HepG2 (cell line): ENCODE measurements at regions not wholly inside any gene's neighbourhood (a gene's known extent, or its start where the extent isn't known, plus 50 kb on each side); places are given as distances from the start of the nearest gene placed in this dataset.

Experiments
- ATAC-seq: fragments of 200-7000 bp; cut with Tn5 transposase; 3 replicates; pipeline ENCODE4 v1.9.1; 2020; ENCODE audit warnings: mild to moderate bottlenecking, moderate library complexity
- BruUV-seq: library from RNA; stranded (reverse); fragments of 400-500 nt; replicated peaks from 2 replicates; lab custom pipeline; 2021; lab: Mats Ljungman, UMichigan
- CTCF ChIA-PET: fragments of 300-600 bp; formaldehyde crosslinking; extraction: SDS; loops from one replicate; lab custom pipeline; 2021; ENCODE audit warnings: low total read pairs, inconsistent platforms, low intra/inter-chr PET ratio; lab: Yijun Ruan, JAX
- POLR2A ChIA-PET: fragments of 350-600 bp; sonication (Branson Sonifier 250); formaldehyde crosslinking; loops from one replicate; lab custom pipeline; 2020; ENCODE audit warnings: antibody characterized with exemption, inconsistent platforms; lab: Yijun Ruan, JAX
- DNase-seq: peaks from one replicate; pipeline ENCODE4 v3.0.0-alpha.2; 2015; ENCODE audit warnings: low spot score
- FAIRE-seq: peaks from 3 replicates; lab custom pipeline; 2011; peaks lifted over from hg19 to GRCh38; lab: Jason Lieb, UNC
- H2AFZ ChIP-seq: one replicate; pipeline ENCODE4 v1.6.1; 2011; ENCODE audit warnings: low read length, inconsistent platforms
- H3K27ac ChIP-seq: fragments of 300-600 bp; 3 replicates; pipeline ENCODE4 v1.8.0; 2011; ENCODE audit warnings: mixed run types, mild to moderate bottlenecking, mixed read lengths, low read length, inconsistent platforms; ENCODE audit not compliant: insufficient read depth; ENCODE audit errors: extremely low read length
- H3K27me3 ChIP-seq, 2 experiments: fragments of 200-600 bp in 1 of 2; 2 replicates in 1 of 2; 3 replicates in 1 of 2; pipeline versions ENCODE4 v1.6.0 to v1.8.0; 2011; ENCODE audit warnings: low read length in 2 of 2, mild to moderate bottlenecking in 2 of 2, moderate library complexity in 2 of 2, inconsistent platforms in 1 of 2; ENCODE audit not compliant: insufficient read depth in 2 of 2, control insufficient read depth in 1 of 2
- H3K36me3 ChIP-seq, 2 experiments: fragments of 200-600 bp in 1 of 2; replicated peaks in 1 of 2; 2 replicates in 1 of 2; 3 replicates in 1 of 2; pipeline versions ENCODE4 v1.5.1 to v1.8.0; 2011; ENCODE audit warnings: low read length in 2 of 2, inconsistent platforms in 1 of 2; ENCODE audit not compliant: insufficient read depth in 2 of 2, control insufficient read depth in 1 of 2
- H3K4me1 ChIP-seq: 2 replicates; pipeline ENCODE4 v1.5.1; 2012; ENCODE audit warnings: low read length, inconsistent platforms; ENCODE audit not compliant: insufficient read depth
- H3K4me2 ChIP-seq: 2 replicates; pipeline ENCODE4 v1.6.0; 2011; ENCODE audit warnings: low read depth, low read length, inconsistent platforms
- H3K4me3 ChIP-seq, 3 experiments: fragments of 200-600 bp in 1 of 3; sonication (generic), shearing (Covaris generic) in 1 of 3; replicated peaks in 1 of 3; 2 replicates each; pipeline ENCODE4 v1.5.1; 2011 to 2016; ENCODE audit warnings: low read length in 3 of 3, inconsistent platforms in 2 of 3, low read depth in 2 of 3, mild to moderate bottlenecking in 2 of 3, control low read depth in 1 of 3, mixed read lengths in 1 of 3; ENCODE audit not compliant: insufficient read depth in 1 of 3
- H3K79me2 ChIP-seq: one replicate; pipeline ENCODE4 v1.6.1; 2011; ENCODE audit warnings: low read length, inconsistent platforms; ENCODE audit not compliant: insufficient read depth
- H3K9ac ChIP-seq: 2 replicates; pipeline ENCODE4 v1.6.0; 2011; ENCODE audit warnings: mild to moderate bottlenecking, low read depth, low read length, inconsistent platforms; ENCODE audit not compliant: insufficient read depth
- H3K9me3 ChIP-seq: 2 replicates; pipeline ENCODE4 v1.5.1; 2012; ENCODE audit warnings: mild to moderate bottlenecking, low read length
- H4K20me1 ChIP-seq: 2 replicates; pipeline ENCODE4 v1.6.0; 2011; ENCODE audit warnings: inconsistent platforms, mild to moderate bottlenecking, low read length, moderate library complexity; ENCODE audit not compliant: insufficient read depth
- CHD4 ChIP-seq: fragments of 200-600 bp; sonication (generic); IDR thresholded peaks from 2 replicates; pipeline ENCODE4 v1.7.0; 2017; ENCODE audit warnings: mild to moderate bottlenecking, low read length, borderline replicate concordance
- EZH2 ChIP-seq: conservative IDR thresholded peaks from 2 replicates; pipeline ENCODE4 v1.6.1; 2012; ENCODE audit warnings: mild to moderate bottlenecking, low read depth, low read length, moderate library complexity
- IRF9 ChIP-seq: sonication (generic); formaldehyde crosslinking; IDR thresholded peaks from 2 replicates; pipeline ENCODE4 v1.8.0; 2022; ENCODE audit warnings: missing genetic modification reagents, mild to moderate bottlenecking, borderline replicate concordance
- MEF2D ChIP-seq: sonication (generic); formaldehyde crosslinking; IDR thresholded peaks from 2 replicates; pipeline ENCODE4 v1.5.1; 2020; ENCODE audit warnings: mild to moderate bottlenecking, missing genetic modification reagents
- NCOA2 ChIP-seq: sonication (generic); formaldehyde crosslinking; IDR thresholded peaks from 2 replicates; pipeline ENCODE4 v1.8.0; 2022; ENCODE audit warnings: inconsistent platforms
- NFKB2 ChIP-seq: sonication (generic); formaldehyde crosslinking; IDR thresholded peaks from 2 replicates; pipeline ENCODE4 v1.4.0; 2020; ENCODE audit warnings: missing genetic modification reagents, borderline replicate concordance
- PBX2 ChIP-seq: IDR thresholded peaks from 2 replicates; pipeline ENCODE4 v1.6.1; 2016; ENCODE audit warnings: control low read depth
- POLR2G ChIP-seq: fragments of 200-400 bp; formaldehyde crosslinking; IDR thresholded peaks from 2 replicates; pipeline ENCODE4 v1.6.1; 2018; ENCODE audit warnings: mild to moderate bottlenecking, low read depth, low read length, moderate library complexity
- SIN3B ChIP-seq: fragments of 150-350 bp; IDR thresholded peaks from 2 replicates; pipeline ENCODE4 v1.6.1; 2014; ENCODE audit warnings: low read length
- SMYD3 ChIP-seq: sonication (generic); formaldehyde crosslinking; IDR thresholded peaks from 2 replicates; pipeline ENCODE4 v1.8.1; 2023; ENCODE audit warnings: mild to moderate bottlenecking, missing genetic modification reagents
- ZNF234 ChIP-seq: sonication (generic); formaldehyde crosslinking; conservative IDR thresholded peaks from 2 replicates; pipeline ENCODE4 v1.5.1; 2020; ENCODE audit warnings: mild to moderate bottlenecking, missing genetic modification reagents
- ZNF619 ChIP-seq: sonication (generic); formaldehyde crosslinking; IDR thresholded peaks from 2 replicates; pipeline ENCODE4 v1.4.0; 2020; ENCODE audit warnings: mild to moderate bottlenecking, missing genetic modification reagents
- ZSCAN12 ChIP-seq: sonication (generic); formaldehyde crosslinking; IDR thresholded peaks from 2 replicates; pipeline ENCODE4 v1.9.0; 2021; ENCODE audit warnings: mild to moderate bottlenecking, missing genetic modification reagents
- ZSCAN25 ChIP-seq: sonication (generic); formaldehyde crosslinking; IDR thresholded peaks from 2 replicates; pipeline ENCODE4 v1.8.0; 2022; ENCODE audit warnings: mild to moderate bottlenecking, missing genetic modification reagents
- WGBS: methylation state at CpG from one replicate; pipeline ENCODE4 v1.1.6; 2017; ENCODE audit warnings: low lambda C conversion rate; 5-methylcytosine and 5-hydroxymethylcytosine counted together
- in situ Hi-C: cut with HindIII; loops from 2 replicates; pipeline ENCODE4 v1.10.0; 2017; ENCODE audit warnings: low pct_unique_long_range_greater_than_20kb; ENCODE audit not compliant: extremely low pct_ligation_motif_present
- intact Hi-C: fragments of 100-400 bp; cut with micrococcal nuclease; formaldehyde crosslinking; loops from one replicate; pipeline ENCODE4 v1.10.0; 2022; ENCODE audit not compliant: unreplicated experiment
- TF ChIP-seq, protein P1 (sequence below): sonication (generic); formaldehyde crosslinking; IDR thresholded peaks from 2 replicates; pipeline ENCODE4 v1.4.0; 2020; ENCODE audit warnings: missing genetic modification reagents, low read depth, mild to moderate bottlenecking, borderline replicate concordance

DNA sequence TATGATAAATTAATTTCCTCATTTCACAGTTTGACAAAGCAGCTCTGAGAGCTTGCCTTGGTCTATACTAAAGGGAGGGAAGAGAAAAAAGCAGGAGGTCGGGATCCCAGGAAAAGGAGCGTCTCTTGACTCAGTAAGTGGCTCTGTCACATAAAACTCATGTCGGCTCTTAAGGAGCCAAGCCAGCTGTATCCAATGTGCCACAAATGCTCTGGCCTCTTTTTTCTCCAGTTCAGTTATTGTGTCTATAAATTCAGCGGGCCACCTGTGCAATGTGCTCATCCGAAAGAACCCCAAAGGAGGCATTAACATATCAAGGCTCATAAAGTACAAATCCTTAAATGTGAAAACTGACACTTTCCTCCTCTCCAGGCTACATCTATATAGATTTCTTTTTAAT, 337.7 kb upstream of the FAM241A start:
- ATAC-seq = no peak
- in situ Hi-C loops = no loop called here
- CTCF ChIA-PET = no interaction called here

GRCh38 chr4:111808174-111808573, 337.1 kb upstream of the FAM241A start:
- TF ChIP-seq SIN3B (no peak), PBX2 (no peak), IRF9 (no peak), MEF2D (no peak)
- H4K20me1 ChIP-seq = no peaks in the 10 kb centered on the region
- in situ Hi-C loops = no loop called here
- DNase-seq = no peak
- no peak for FAIRE-seq
- H3K4me3 ChIP-seq = no peak overlapping the region
- H3K79me2 ChIP-seq = no peaks in the 10 kb centered on the region
- 2% methylated on average over 2 of the region's 2 CpGs for WGBS
- H2AFZ ChIP-seq = no peak overlapping the region
- BruUV-seq = no TSS peak
- intact Hi-C loops = no loop called here
- no peak for ATAC-seq
- no peak overlapping the region for H3K27ac ChIP-seq
- ChIA-PET POLR2A (no interaction called here), CTCF (no interaction called here)
- H3K4me1 ChIP-seq = no peaks in the 10 kb centered on the region
- H3K27me3 ChIP-seq = no peaks in the 10 kb centered on the region
- H3K36me3 ChIP-seq = no peaks in the 10 kb centered on the region
- no peak overlapping the region for H3K4me2 ChIP-seq
- no peak overlapping the region for H3K9ac ChIP-seq
- H3K9me3 ChIP-seq = no peaks in the 10 kb centered on the region

More for the DNA sequence above, 337.7 kb upstream of the FAM241A start:
- no peak overlapping the region for H3K4me2 ChIP-seq
- H3K27me3 ChIP-seq = no peaks in the 10 kb centered on the region
- no peak overlapping the region for H3K27ac ChIP-seq
- BruUV-seq = no TSS peak
- H3K9me3 ChIP-seq = no peaks in the 10 kb centered on the region
- WGBS = 13% methylated on average over 5 of the region's 5 CpGs
- H4K20me1 ChIP-seq = no peaks in the 10 kb centered on the region
- no peaks in the 10 kb centered on the region for H3K79me2 ChIP-seq
- FAIRE-seq = no peak
- POLR2A ChIA-PET = no interaction called here
- H3K9ac ChIP-seq = no peak overlapping the region
- intact Hi-C loops = no loop called here
- no peaks in the 10 kb centered on the region for H3K36me3 ChIP-seq
- TF ChIP-seq POLR2G (no peak), ZNF234 (CRISPR knock-in tag) (no peak), ZSCAN25 (CRISPR knock-in tag) (no peak), CHD4 (no peak), ZSCAN12 (CRISPR knock-in tag) (no peak), ZNF619 (CRISPR knock-in tag) (no peak), EZH2 (no peak), NCOA2 (CRISPR knock-in tag) (no peak), SMYD3 (CRISPR knock-in tag) (no peak), NFKB2 (CRISPR knock-in tag) (no peak)
- TF ChIP-seq, protein P1, sequence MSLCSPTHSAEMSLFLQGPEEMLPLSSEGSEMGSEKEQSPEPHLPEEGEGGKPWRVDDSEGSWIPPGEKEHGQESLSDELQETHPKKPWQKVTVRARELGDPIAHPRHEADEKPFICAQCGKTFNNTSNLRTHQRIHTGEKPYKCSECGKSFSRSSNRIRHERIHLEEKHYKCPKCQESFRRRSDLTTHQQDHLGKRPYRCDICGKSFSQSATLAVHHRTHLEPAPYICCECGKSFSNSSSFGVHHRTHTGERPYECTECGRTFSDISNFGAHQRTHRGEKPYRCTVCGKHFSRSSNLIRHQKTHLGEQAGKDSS (CRISPR knock-in tag) = no peak
- DNase-seq = no peak
- no peak overlapping the region for H3K4me3 ChIP-seq
- H3K4me1 ChIP-seq = no peaks in the 10 kb centered on the region
- H2AFZ ChIP-seq = no peak overlapping the region
